SK-N-SH (cell line): ENCODE measurements at regions not wholly inside any gene's neighbourhood (a gene's known extent, or its start where the extent isn't known, plus 50 kb on each side); places are given as distances from the start of the nearest gene placed in this dataset.

Source experiments
- CTCF ChIA-PET: fragments of 300-600, 350-600 bp; formaldehyde crosslinking; extraction: SDS; loops from one replicate; lab custom pipeline; 2021; lab: Yijun Ruan, JAX
- POLR2A ChIA-PET: fragments of 350-600 bp; sonication (Branson Sonifier 250); formaldehyde crosslinking; extraction: SDS; loops from one replicate; lab custom pipeline; 2020; ENCODE audit warnings: antibody characterized with exemption, inconsistent platforms; lab: Yijun Ruan, JAX
- DNase-seq: peaks from one replicate; pipeline ENCODE4 v3.0.0; 2012
- H2AFZ ChIP-seq: fragments of 200-600 bp; sonication (generic); 2 replicates; pipeline ENCODE4 v1.8.1; 2016; ENCODE audit warnings: antibody characterized with exemption, mild to moderate bottlenecking, low read depth
- H3F3A ChIP-seq: fragments of 200-600 bp; sonication (generic); replicated peaks from 2 replicates; pipeline ENCODE3; 2016; ENCODE audit warnings: antibody characterized with exemption, mild to moderate bottlenecking; ENCODE audit not compliant: insufficient read depth
- H3K27ac ChIP-seq, 2 experiments: fragments of 200-500 bp in 1 of 2; fragments of 200-600 bp in 1 of 2; sonication (Bioruptor generic) in 1 of 2; sonication (generic), shearing (Covaris generic) in 1 of 2; 2 replicates each; pipeline versions ENCODE4 v1.5.1 to v1.6.1; 2014 to 2016; ENCODE audit warnings: low read depth in 2 of 2, inconsistent platforms in 1 of 2, low read length in 1 of 2, mild to moderate bottlenecking in 1 of 2, mixed read lengths in 1 of 2
- H3K27me3 ChIP-seq: fragments of 200-600 bp; sonication (generic), shearing (Covaris generic); 2 replicates; pipeline ENCODE4 v1.6.1; 2016; ENCODE audit warnings: mixed run types; ENCODE audit not compliant: insufficient read depth
- H3K36me3 ChIP-seq, 2 experiments: fragments of 200-500 bp in 1 of 2; fragments of 200-600 bp in 1 of 2; sonication (Bioruptor generic) in 1 of 2; sonication (generic) in 1 of 2; replicated peaks in 1 of 2; 2 replicates each; pipeline versions ENCODE3 to v1.5.1; 2014 to 2016; ENCODE audit warnings: low read length in 1 of 2, mild to moderate bottlenecking in 1 of 2; ENCODE audit not compliant: insufficient read depth in 2 of 2, control insufficient read depth in 1 of 2
- H3K4me1 ChIP-seq, 2 experiments: fragments of 200-500 bp in 1 of 2; fragments of 200-600 bp in 1 of 2; sonication (Bioruptor generic) in 1 of 2; sonication (generic), shearing (Covaris generic) in 1 of 2; 2 replicates each; pipeline versions ENCODE4 v1.5.1 to v1.6.1; 2014 to 2016; ENCODE audit warnings: low read depth in 1 of 2, low read length in 1 of 2, mixed run types in 1 of 2; ENCODE audit not compliant: insufficient read depth in 2 of 2, control insufficient read depth in 1 of 2
- H3K4me2 ChIP-seq: fragments of 200-600 bp; sonication (generic), shearing (Covaris generic); 2 replicates; pipeline ENCODE4 v1.6.1; 2017; ENCODE audit warnings: mixed run types
- H3K4me3 ChIP-seq, 2 experiments: fragments of 200-500 bp in 1 of 2; fragments of 200-600 bp in 1 of 2; sonication (Bioruptor generic) in 1 of 2; sonication (generic), shearing (Covaris generic) in 1 of 2; 2 replicates each; pipeline versions ENCODE4 v1.5.1 to v1.8.1; 2014 to 2016; ENCODE audit warnings: low read depth in 2 of 2, inconsistent platforms in 1 of 2, low read length in 1 of 2, mild to moderate bottlenecking in 1 of 2, mixed read lengths in 1 of 2, moderate library complexity in 1 of 2
- H3K79me2 ChIP-seq: fragments of 200-600 bp; sonication (generic); 2 replicates; pipeline ENCODE4 v1.8.1; 2017; ENCODE audit warnings: mild to moderate bottlenecking; ENCODE audit not compliant: insufficient read depth
- H3K9ac ChIP-seq: fragments of 200-600 bp; sonication (generic); 2 replicates; pipeline ENCODE4 v1.6.1; 2017; ENCODE audit warnings: mixed run types
- H3K9me2 ChIP-seq: fragments of 200-600 bp; sonication (generic); 2 replicates; pipeline ENCODE4 v1.6.1; 2017; ENCODE audit warnings: mixed run types
- H3K9me3 ChIP-seq: fragments of 200-600 bp; sonication (generic); 2 replicates; pipeline ENCODE4 v1.6.1; 2017; ENCODE audit warnings: mixed run types, mild to moderate bottlenecking, moderate library complexity
- H4K20me1 ChIP-seq: fragments of 200-600 bp; sonication (generic); 2 replicates; pipeline ENCODE4 v1.6.1; 2017; ENCODE audit warnings: mild to moderate bottlenecking, mixed run types; ENCODE audit not compliant: insufficient read depth
- CTCF ChIP-seq: fragments of 200-600 bp; sonication (generic); IDR thresholded peaks from 2 replicates; pipeline ENCODE4 v1.6.1; 2017; ENCODE audit warnings: antibody characterized with exemption, mild to moderate bottlenecking, moderate library complexity
- FOSL2 ChIP-seq: IDR thresholded peaks from 2 replicates; pipeline ENCODE4 v1.4.0; 2012; ENCODE audit warnings: low read depth, mild to moderate bottlenecking, moderate library complexity, borderline replicate concordance
- FOXJ3 ChIP-seq: sonication (generic); formaldehyde crosslinking; IDR thresholded peaks from 2 replicates; pipeline ENCODE4 v1.5.1; 2020; ENCODE audit warnings: mild to moderate bottlenecking, missing genetic modification reagents
- GABPA ChIP-seq: IDR thresholded peaks from 2 replicates; pipeline ENCODE4 v1.4.0; 2012; ENCODE audit warnings: low read depth, mild to moderate bottlenecking
- GATA2 ChIP-seq: sonication (generic); formaldehyde crosslinking; IDR thresholded peaks from 2 replicates; pipeline ENCODE4 v1.5.0; 2020; ENCODE audit warnings: mild to moderate bottlenecking, missing genetic modification reagents
- JUND ChIP-seq: IDR thresholded peaks from 2 replicates; pipeline ENCODE4 v1.4.0; 2012
- MAX ChIP-seq: IDR thresholded peaks from 2 replicates; pipeline ENCODE4 v1.4.0; 2012; ENCODE audit warnings: low read depth
- NFIC ChIP-seq: IDR thresholded peaks from 2 replicates; pipeline ENCODE4 v1.4.0; 2012; ENCODE audit warnings: borderline replicate concordance
- NRF1 ChIP-seq: IDR thresholded peaks from 2 replicates; pipeline ENCODE4 v1.6.1; 2012; ENCODE audit warnings: low read depth, mild to moderate bottlenecking, low read length
- PBX3 ChIP-seq: IDR thresholded peaks from 2 replicates; pipeline ENCODE4; 2012
- POLR2AphosphoS5 ChIP-seq: IDR thresholded peaks from 2 replicates; pipeline ENCODE4 v1.6.1; 2012; ENCODE audit warnings: low read depth, low read length
- TCF12 ChIP-seq: IDR thresholded peaks from 2 replicates; pipeline ENCODE4 v1.4.0; 2012
- USF2 ChIP-seq: fragments of 150-350 bp; IDR thresholded peaks from 2 replicates; pipeline ENCODE4 v1.6.1; 2017; ENCODE audit warnings: antibody characterized with exemption, low read length, low read depth, borderline replicate concordance
- YY1 ChIP-seq: IDR thresholded peaks from 2 replicates; pipeline ENCODE4 v1.4.0; 2012; ENCODE audit warnings: low read depth, mild to moderate bottlenecking
- ZBTB33 ChIP-seq: IDR thresholded peaks from 2 replicates; pipeline ENCODE4 v1.4.0; 2012; ENCODE audit warnings: low read depth, borderline replicate concordance
- WGBS: methylation state at CpG from one replicate; pipeline ENCODE4 v1.1.6; 2017; ENCODE audit warnings: low lambda C conversion rate; 5-methylcytosine and 5-hydroxymethylcytosine counted together

- no peaks in the 10 kb centered on the region for H4K20me1 ChIP-seq
- ChIA-PET CTCF (no interaction called here), POLR2A (no interaction called here)
- H3K27ac ChIP-seq, result no peak overlapping the region
- H3K9me3 ChIP-seq, result no peaks in the 10 kb centered on the region
- H3K27me3 ChIP-seq, result no peaks in the 10 kb centered on the region
- no peaks in the 10 kb centered on the region for H3K4me1 ChIP-seq
- TF ChIP-seq FOSL2 (no peak), MAX (no peak), TCF12 (no peak), FOXJ3 (no peak), NRF1 (no peak), ZBTB33 (no peak), JUND (no peak), YY1 (no peak), GABPA (no peak), GATA2 (no peak), USF2 (no peak), NFIC (no peak), POLR2AphosphoS5 (no peak), PBX3 (no peak), CTCF (no peak)
- 53% methylated on average over 2 of the region's 2 CpGs for WGBS
- no peak for DNase-seq
- H2AFZ ChIP-seq, result no peak overlapping the region
- no peaks in the 10 kb centered on the region for H3K79me2 ChIP-seq
- no peak overlapping the region for H3K9ac ChIP-seq
- no peaks in the 10 kb centered on the region for H3F3A ChIP-seq
- no peaks in the 10 kb centered on the region for H3K36me3 ChIP-seq
- H3K9me2 ChIP-seq, result no peaks in the 10 kb centered on the region
- H3K4me3 ChIP-seq, result no peak overlapping the region
- no peak overlapping the region for H3K4me2 ChIP-seq
These were observed 117.9 kb upstream of the FAM9B start for GRCh38 chrX:9151772-9152307.
